Stimulated activated CD4-positive, alpha-beta T cell treated with anti-CD3 and anti-CD28 coated beads, TNF-alpha, amount 100 ng/mL, for 24 hours (primary cell): ENCODE measurements at regions not wholly inside any gene's neighbourhood (a gene's known extent, or its start where the extent isn't known, plus 50 kb on each side); places are given as distances from the start of the nearest gene placed in this dataset.

Experiments
- DNase-seq, 3 experiments: peaks; one replicate each; pipeline ENCODE4 v3.0.0-alpha.2; 2020; ENCODE audit warnings: low read depth in 3 of 3

DNA sequence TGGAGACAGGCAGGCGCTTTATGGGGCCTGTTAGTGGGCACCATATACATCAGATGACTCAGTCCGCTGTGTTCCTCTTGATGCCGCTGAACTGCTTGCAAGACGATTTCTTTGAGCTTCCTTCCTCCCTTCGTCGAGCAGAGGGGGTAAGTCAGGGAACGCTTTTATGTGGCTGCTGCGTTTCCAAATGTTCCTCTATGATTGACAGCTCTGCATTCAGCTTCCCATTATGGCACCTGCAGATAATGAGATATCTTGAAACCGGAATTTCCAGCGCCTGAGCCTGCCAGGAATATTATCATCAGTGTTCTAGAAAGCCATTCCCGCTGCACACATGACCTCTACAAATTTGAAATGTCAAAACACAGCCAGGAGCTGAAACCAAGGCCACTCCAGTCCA lies 257.0 kb downstream of the TSHZ3 start:
- DNase-seq = no peak

DNA sequence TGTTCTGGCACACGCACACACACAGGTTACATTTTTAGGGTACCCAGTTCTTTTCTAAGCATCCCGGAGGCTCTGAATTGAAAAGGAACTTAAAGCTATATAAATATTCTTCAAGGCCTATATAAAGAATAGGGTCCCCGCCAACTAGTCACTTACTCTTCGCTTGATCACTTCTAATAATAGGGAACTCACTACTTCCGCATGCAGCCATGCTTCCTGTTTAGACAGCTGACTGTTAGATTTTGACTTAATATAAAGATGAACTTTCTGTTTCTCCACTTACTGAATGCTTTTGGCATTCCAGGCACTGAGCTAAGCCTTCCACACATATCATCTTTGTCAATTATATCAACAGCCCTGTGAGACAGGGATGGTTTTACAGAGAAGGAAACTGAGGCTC lies 259.6 kb downstream of the TSHZ3 start:
- no peak for DNase-seq

DNA sequence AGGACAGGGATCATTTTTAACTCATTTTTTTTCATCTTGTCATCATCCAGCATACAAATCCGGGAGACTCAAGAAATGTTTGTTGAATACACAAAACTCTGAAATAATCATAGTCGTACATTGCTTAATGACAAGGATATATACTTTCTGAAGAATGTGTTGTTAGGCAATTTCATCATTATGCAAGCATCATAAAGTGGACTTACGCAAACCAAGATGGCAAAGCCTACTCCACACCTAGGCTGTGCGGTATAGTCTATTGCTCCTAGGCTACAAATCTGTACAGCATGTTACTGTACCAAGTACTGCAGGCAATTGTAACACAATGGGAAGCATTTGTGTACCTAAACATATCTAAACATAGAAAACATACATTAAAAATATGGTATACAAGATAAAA lies 264.1 kb downstream of the TSHZ3 start:
- DNase-seq = no peak

DNA sequence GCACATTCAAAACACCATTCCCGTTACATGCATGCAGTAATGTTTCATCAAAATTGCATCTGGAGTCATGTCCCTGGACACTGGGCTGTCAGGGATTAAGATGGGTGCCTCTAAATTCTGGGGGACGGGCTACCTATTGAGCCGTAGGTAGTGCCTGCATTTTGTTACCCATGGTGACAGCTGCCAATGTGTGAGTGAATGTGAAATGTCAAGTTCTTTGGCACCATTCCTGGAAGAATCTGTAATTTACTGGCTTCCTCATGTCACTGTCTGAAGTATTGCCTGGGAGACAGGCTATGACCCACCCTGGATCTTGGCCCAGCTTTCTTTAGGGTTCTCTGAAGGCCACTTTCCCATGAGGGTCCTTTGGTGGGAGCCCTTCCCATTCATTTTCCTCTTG lies 266.1 kb downstream of the TSHZ3 start:
- DNase-seq = no peak

DNA sequence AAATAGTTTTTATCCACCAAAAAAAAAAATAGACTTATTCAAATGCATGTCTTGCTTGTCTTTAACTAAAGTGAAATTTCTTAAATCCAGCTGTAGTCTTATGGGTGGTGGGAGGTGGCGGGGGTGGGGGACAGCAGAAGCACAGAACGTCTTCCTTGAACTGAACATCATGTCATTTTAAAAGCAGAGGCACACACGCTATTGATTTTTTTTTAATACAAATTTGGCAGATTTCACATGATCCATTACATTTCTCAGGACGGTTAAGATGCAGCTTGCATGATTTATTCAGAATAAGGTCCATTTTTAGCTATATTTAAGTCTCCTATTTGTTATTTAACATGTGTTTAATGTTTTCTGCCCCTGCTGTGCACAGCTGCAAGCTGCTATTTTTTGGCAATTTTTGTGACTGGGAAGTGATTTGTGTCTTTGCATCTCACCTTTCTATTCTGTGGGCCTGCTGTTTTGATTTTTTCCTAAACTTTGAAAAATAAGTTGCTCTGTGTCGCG lies 274.0 kb downstream of the TSHZ3 start:
- no peak for DNase-seq

DNA sequence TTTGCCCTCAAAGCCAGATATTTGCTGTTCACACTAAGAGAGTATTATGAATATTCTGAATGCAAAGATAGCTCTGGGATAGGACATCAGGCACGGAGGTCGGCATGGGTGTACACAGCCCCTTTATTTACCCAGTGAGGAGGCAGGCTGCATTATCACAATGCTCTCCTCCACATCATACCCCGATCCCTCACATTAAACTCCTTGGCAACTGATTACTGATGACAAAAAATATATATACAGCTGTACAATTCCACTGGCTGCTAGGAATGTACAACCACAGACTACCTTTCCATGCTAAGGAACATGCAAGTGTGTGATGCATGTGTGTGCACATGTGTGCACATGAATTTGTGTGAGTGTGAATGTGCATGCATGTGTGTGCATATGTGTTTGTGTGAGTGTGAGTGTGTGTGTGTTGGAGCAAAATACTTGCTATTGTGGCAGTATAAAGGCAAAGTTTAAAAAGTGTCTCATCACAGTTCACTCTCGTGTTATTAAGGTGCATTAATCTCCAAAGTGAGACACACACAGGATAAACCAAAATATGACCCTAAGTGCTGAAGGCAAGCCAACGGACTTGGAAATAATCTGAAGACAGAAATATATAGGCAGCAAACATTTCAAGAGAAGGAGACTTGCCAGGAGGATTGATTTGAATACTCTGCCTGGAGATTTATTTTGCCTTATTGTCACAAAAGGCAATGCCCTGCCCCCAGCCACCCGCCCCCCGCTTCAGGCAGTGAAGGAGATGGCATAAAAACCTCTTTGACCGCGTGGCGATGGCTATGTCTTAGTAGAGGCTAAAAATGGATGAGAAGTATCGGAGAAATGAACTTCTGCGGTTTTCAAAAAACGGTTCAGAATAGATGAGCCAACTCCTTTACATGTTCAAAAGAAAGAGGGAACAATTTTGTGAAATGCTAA lies 274.8 kb downstream of the TSHZ3 start:
- no peak for DNase-seq

DNA sequence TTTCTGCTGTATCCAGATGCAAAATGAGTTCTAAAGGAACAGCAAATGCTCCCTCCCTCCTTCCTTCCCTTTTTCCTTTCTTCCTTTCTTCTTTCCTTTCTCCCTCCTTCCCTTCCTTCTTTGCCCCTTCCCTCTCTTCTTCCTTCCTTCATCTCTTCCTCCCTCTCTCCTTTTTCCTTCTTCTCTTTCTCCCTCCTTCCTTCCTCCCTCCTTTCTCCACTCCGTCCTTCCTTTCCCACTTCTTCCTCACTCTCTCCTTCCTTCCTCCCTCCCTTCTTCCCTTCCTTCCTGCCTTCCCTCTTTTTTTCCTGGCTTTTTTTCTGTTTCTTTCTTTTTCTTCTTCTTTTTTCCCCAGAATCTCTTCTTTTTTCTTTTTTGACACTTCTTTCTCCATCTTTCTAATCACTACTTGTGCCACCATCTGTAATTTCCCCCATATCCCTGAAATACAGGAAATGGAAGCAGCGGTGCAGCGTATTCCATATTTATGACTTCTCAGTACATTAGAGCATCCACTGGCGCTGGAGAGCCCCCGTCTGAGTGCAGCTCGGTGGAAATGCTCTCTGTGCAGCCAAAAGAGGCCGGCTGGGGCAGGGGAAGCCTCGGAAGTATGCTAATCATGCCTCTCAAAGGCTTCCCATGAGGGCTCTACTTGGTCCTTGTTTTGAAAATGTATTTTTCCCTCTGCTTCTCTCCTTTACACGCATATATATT lies 275.6 kb downstream of the TSHZ3 start:
- DNase-seq = no peak

DNA sequence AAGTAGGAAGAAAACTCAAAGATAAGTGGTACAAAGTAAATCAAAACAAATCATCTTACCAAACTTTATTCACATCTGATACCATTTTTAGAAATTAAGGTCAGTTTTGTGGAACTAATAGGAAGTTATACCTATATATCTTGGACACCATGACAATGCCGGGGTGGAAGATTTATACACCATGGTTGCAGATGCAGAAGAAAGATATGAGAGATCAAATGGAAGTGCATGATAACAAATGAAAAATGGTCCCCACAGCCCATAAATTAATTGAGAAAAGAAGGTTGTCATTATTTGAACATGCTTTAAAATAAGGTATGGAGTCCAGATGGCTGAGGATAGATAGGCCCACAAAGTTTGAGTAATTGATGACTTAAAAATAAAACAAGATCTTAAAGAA lies 276.8 kb downstream of the TSHZ3 start:
- DNase-seq = no peak

DNA sequence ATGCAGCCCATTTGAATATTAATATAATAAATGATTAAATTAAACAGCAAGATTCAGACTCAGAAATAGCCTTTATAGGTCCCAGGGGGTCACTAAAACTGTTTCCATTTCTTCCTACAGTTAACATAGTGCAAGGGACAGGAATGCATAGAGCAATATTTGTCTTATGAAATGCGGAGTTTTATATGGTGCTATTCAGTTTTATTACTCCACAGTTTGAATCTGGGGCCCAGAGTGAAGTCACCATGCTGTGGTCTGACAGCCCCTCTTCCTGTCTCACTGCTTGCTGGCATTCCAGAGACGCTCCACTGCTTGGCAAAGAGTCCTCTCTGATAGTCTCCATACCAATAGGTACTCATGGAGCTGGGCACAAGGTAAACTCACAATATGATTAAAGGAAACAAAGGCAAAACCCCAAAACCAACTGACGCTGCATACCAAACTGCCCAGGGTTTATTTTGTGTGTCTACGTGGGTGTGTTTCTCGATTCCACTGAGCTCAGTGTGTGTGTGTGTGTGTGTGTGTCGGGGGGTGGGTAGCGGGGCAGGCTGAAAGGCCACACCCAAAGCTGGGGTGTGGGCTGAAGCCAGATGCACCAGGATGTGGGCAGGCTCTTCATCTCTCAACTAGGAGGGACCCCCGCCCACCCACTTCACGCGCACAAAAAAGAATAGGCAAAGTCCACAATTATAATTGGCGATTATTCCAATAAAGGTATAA lies 277.9 kb downstream of the TSHZ3 start:
- no peak for DNase-seq

DNA sequence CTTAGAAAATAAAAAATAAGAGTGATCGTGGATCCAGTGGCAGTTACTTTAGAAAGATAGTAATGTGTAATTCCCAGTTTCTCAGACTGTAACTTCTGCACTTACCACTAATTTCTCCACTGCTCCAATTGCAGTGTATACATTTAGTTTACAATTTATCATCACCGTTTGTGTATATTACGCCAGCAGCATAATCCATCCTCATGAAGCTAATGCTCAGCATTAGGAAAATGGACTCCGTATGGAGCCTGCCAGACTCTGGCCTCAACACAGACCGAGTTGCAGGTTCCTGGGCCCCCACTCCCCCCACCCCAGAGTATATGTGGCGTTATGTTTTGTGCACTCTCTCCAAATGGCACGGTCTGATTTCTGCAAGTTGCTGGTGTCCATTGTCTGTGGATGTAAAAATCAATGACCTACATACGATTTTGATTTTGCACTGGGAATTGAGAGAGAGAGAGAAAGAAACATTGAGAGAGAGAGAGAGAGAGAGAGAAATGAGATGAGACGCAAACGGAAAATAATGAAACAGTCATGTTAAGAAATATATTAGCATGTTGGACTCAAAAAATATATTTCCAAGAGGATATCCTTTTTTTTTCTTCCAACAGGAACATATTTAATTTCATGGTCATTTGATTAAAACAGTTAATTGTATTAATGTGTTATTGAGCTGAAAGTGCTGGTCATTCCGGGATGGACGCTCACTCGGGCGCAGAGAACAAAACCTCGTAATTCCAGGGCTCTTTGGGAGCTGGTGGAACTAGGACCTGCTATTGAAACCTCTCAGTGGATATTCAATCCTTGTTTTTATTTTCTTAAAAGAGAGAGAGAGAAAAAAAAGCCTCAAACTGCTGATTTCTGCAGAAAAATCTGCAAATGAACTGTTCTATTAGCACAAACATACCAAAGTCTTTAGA lies 278.8 kb downstream of the TSHZ3 start:
- no peak for DNase-seq

DNA sequence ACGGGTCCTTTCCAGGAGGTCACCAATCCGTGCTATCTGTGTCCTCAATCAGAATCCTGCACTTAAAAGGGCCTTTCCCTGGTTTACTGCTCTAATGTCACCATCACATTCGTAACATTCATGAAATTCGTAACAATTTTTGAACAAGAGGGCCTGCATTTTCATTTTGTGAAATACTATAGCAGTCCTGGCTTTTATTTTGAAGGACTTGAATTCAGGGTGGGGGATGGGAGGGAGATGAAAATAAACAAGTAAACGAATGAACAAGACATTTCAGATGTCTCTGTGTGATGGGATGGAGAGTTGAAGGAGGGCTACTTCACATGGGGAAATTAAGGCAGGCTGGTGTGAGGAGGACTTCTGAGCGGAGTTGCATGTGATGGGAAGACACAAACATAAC lies 281.0 kb downstream of the TSHZ3 start:
- DNase-seq = no peak

DNA sequence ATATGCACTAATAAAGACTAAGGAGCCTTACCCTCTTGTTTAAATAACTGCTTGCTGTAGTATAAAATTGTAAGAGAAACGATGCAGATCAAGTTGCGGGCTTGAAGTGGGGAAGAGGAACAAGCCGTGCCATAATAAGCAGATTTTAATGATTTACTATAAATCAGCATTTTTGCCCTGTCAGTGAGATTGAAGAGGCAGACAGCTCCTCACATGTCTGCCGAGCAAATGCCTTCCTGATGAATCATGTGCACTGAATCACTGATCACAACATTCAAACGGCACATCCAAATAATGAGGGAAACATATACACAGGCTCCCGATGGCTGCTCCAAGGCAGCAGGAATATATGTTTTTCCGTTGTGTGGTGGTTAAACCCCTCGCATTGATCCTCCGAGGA lies 282.9 kb downstream of the TSHZ3 start:
- no peak for DNase-seq

DNA sequence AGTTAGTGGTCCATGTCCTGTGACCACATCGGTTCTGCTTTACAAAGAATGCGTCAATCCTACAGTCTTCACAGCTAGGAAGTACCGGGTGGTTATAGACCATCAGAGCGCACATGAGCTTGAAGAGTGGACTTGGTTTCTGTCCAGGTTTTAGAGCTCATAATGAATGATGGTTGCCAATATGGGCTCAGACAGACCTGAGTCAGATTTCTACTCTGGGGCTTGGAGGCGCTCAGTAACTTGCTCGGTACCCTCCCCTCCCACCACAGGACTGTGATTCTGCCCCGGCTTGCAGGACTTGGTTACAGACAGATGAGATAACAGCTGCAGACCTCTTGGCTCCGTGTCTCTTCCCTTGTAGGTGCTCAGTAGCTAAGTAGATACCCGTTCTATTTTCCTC lies 284.7 kb downstream of the TSHZ3 start:
- no peak for DNase-seq

DNA sequence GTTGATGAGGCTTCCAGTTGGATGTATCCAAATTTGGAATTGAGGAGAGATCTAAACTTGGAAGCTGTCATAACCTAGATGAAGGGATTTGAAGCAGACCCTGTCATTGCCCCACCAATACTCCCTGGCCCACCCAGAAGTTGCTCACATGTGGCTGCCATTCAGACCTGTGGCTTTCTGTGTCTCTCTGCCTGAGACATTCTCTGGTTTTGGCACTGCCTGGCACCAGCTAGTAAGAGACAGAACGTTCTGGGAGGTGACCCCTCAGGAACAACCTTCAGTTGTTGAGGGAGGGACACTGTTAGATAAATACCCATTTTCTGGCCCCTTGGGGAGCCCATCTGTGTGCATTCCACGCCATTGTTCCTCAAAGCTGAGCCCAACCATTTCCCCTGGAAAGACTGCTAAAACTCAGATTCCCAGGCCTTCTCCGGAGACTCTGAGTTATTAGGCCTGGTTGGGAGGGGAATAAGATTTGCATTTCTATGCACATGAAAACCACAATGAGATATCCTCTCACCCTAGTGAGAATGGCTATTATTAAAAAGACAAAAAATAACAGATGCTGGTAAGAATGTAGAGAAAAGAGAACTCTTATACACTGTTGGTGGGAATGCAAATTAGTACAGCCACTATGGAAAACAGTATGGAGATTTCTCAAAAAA lies 290.4 kb downstream of the TSHZ3 start:
- no peak for DNase-seq

DNA sequence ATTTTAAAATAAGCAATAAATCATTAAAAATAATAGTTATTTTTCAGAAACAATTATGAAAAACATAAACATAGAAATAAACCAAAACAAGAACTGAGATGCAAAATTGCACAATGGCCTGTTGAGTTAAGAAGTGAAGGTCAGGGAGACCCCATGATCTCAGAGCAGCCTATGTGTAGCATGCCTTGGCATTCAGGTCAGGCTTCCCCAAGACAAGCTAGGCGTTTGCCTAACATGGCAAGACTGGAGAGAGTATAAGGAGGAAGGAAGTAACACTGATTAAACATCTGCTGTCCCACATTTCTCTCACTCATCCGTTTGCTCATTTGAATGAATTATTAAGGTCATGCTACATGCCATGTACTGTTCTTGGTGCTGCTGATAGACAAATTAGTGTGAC lies 291.8 kb downstream of the TSHZ3 start:
- DNase-seq = no peak

DNA sequence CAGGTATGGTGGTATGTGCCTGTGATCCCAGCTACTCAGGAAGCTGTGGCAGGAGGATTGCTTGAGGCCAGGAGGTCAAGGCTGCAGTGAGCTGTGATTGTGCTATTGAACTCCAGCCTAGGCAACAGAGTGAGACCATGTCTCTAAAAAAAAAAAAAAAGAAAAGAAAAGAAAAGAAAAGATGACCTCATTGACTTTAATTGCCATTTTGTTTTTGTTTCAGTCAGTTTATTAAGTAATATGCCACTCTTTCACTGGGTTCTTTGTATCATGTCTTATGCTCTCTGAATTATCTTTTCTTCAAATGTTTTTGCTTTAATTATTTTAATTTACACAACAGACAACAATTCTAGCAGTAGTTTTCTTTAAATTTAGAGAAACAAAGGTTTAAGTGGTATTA lies 293.8 kb downstream of the TSHZ3 start:
- no peak for DNase-seq

DNA sequence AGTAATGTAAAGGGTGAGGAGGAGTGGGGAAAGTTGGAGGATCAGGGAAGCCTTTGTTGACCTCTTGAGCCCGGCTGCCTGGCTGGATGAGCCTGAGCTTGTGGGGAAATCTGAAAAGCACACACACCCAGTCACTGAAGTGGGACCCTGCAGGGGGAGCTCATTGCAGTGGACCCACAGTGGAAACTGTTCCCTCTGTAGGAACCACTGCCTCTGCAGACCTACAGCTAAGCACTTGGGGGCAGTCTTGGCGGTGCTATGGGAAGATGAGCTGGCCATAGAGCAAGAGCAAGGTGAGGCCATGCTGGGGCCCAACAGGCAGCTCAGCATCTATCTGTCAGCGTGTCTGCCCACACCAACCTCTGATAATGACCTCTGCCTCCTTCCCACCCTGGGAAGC lies 294.8 kb downstream of the TSHZ3 start:
- peak; percentile 4 to 20 (median 14) for DNase-seq

DNA sequence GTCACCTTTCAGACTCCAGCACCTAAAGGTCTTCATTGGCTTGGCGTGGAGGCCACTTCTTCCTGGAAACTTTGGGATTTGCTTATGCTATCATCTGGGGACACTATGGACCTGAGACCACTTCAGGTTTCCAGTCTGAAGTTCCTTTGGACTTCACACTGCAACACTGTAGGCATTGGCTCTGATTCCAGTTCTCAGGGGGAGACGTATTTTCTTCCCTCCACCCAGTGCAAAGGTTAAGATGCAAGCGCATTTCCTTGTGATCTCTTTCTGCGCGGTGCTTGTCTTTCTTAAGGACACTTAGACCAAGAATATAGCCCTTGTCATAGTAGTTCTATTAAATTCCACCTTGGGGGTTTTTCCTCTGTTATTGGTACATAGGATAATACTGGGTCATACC lies 299.8 kb downstream of the TSHZ3 start:
- DNase-seq = no peak

DNA sequence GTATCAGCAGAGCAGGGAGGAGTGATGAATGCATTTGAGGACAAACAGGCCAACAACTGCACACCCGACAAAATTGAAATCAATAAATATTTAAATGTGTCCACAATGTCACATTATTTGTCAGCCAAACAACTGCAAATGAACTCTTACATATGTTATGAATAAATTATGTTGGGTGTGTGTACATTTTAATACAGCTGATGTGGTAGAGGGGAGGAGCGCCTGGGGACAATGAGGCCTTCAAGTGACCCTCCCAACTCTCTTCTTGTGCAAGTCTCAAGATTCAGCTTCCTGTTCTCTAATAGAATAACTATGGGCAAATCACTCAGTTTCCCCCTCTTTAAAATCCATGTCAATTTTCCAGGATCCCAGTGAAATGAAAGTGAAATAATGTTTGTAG lies 303.2 kb downstream of the TSHZ3 start:
- DNase-seq = no peak

DNA sequence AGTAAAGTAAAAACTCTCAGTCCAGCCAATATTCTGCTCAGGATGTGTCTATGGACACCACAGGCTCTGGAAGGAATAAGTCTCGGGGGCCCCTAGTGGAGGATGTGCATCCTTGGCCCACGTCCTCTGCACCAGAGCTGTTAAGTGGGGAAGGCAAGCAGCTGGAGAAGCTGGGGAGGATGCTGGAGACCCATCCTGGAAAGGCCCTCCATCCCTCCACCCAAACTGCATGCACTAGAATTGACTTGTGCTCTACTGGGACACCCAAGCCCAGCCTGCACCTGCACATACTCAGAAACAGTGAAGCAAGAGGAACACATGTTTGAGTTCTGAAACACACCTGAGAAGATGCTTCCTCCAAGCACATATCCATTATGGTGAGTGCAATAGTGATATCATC lies 307.8 kb downstream of the TSHZ3 start:
- no peak for DNase-seq

DNA sequence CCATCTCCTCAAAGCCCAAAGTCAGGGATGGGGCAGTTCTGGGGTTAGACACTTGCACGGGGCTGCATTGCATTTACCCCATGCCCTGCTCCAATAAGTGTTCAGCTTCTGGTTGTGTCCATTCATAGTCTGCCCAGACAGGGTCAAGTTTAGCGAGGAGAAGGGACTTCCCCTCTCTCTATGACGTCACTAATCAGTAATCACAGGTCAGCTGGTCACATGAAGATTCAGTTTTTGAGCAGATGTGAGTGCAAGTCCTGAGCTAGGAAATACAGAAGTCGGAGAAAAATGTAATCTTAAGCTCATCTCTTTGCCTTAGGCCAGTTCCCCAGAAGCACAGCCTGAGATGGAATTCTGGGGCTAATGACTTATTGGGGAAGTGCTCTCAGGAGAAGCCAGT lies 310.1 kb downstream of the TSHZ3 start:
- DNase-seq = no peak
